IMR-90 (cell line): ENCODE measurements at regions not wholly inside any gene's neighbourhood (a gene's known extent, or its start where the extent isn't known, plus 50 kb on each side); places are given as distances from the start of the nearest gene placed in this dataset.

ENCODE experiments used
- CEBPB ChIP-seq: IDR thresholded peaks from 2 replicates; pipeline ENCODE4 v1.6.1; 2012; ENCODE audit warnings: low read depth, low read length, improper control_type of control experiment
- CTCF ChIP-seq: conservative IDR thresholded peaks from 2 replicates; pipeline ENCODE4 v1.5.1; 2012; ENCODE audit warnings: mild to moderate bottlenecking, low read depth, low read length, improper control_type of control experiment
- FOS ChIP-seq: fragments of 150-350 bp; IDR thresholded peaks from 2 replicates; pipeline ENCODE4 v1.6.1; 2016; ENCODE audit warnings: low read depth, low read length
- MAZ ChIP-seq: IDR thresholded peaks from 2 replicates; pipeline ENCODE4 v1.6.1; 2012; ENCODE audit warnings: low read depth, mild to moderate bottlenecking, low read length, improper control_type of control experiment, moderate library complexity, borderline replicate concordance
- MXI1 ChIP-seq: IDR thresholded peaks from 2 replicates; pipeline ENCODE4 v1.6.1; 2012; ENCODE audit warnings: low read depth, mild to moderate bottlenecking, low read length, moderate library complexity, borderline replicate concordance
- POLR2A ChIP-seq: IDR thresholded peaks from 2 replicates; pipeline ENCODE4 v1.6.1; 2012; ENCODE audit warnings: mild to moderate bottlenecking, low read depth, low read length
- RAD21 ChIP-seq: IDR thresholded peaks from 2 replicates; pipeline ENCODE4 v1.6.1; 2012; ENCODE audit warnings: low read length, improper control_type of control experiment
- RCOR1 ChIP-seq: IDR thresholded peaks from 2 replicates; pipeline ENCODE4 v1.6.1; 2012; ENCODE audit warnings: mild to moderate bottlenecking, low read length, improper control_type of control experiment; ENCODE audit not compliant: insufficient replicate concordance
- SMC3 ChIP-seq: fragments of 150-350 bp; IDR thresholded peaks from 2 replicates; pipeline ENCODE4 v1.6.1; 2016; ENCODE audit warnings: low read depth, mild to moderate bottlenecking, antibody characterized with exemption, low read length, moderate library complexity

DNA sequence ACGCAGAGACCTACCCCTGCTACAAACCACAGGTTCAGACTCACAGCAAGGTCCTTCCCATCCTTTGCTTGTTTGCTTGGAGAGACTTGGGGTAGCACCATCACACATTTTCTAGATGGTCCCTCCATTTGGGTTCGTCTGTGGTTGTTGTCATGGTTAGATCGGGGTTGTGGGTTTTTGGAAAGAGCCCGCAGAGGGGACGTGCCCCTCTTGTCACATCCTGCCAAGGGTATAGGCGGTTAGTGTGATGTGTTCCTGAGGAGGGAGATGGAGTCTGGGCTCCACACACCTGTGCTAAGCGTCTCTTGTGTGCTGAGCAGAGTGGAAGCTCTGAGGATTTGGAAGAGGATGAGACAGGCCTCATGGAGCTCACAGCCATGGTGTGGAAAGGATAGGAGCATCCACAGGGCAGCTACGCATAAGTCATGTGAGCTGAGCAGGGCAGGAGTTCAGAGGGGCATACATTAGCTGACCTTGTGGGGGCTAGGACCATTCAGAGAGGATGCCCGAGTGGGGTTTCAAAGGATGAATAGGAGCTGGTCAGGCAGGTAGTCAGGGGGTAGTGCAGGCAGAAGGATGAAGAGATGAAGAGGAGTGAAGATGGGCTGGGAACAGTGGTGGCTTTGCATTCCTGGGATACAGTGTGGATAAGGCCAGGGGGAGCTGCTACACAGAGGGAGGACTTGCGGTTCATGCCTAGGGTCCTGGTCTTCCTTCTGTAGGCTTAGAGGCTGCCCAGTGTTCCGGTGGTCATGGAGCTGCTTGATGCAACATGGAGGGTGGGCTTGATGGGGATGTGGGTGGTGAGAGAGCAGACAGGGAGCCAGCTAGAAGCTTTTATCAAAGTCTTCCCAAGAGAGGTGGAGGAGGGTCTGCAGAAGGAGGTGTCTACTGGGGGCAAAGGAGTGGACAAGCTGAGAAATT lies 62.9 kb downstream of the ACKR3 start:
- TF ChIP-seq CTCF (no peak), RAD21 (no peak), MXI1 (no peak), RCOR1 (no peak), CEBPB (no peak), POLR2A (no peak), MAZ (no peak), SMC3 (no peak), FOS (no peak)
